ENCODE measurements at regions not wholly inside any gene's neighbourhood (a gene's known extent, or its start where the extent isn't known, plus 50 kb on each side); places are given as distances from the start of the nearest gene placed in this dataset.

DNA sequence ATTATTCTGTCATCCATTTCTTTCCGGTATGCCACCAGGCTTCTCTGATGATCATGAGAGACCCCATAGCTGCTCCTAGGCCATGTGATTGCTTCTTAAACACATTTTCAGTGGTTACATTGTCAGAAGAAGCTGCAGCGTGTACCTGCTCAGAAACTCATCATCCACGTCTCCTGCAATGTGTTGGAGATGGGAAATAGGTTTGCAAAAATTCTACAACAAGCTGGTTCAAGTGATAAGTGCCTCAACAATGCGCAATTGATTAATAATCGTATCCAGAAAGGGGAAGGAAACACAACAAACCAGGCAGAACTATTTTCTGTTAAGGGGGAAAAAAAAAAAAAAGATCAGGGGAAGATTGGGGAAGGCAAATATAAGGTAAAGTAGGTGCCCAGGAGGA lies 75.7 kb upstream of the THUMPD2 start:
- H3K9me3 ChIP-seq, result no peaks in the 10 kb centered on the region
- TF ChIP-seq CTCF (IDR thresholded peaks at IDR 0.05), result no peak
- FAIRE-seq (no peak), DNase-seq (no peak), ATAC-seq (no peak)
- no peaks in the 10 kb centered on the region for H3K4me1 ChIP-seq
- intact Hi-C loops (cut with DNase I), result no loop called here
- no peaks in the 10 kb centered on the region for H3K27me3 ChIP-seq
- H3K4me3 ChIP-seq, result no peak overlapping the region
- no peaks in the 10 kb centered on the region for H3K36me3 ChIP-seq
- 75 to 90% methylated on average over 5 of the region's 5 CpGs for WGBS, 2 donors
- no peak overlapping the region for H3K27ac ChIP-seq

- intact Hi-C loops (cut with DNase I), result no loop called here
- DNase-seq, result no peak
- Histone ChIP-seq H3K9me3 (no peaks in the 10 kb centered on the region), H3K4me3 (no peak overlapping the region), H3K27me3 (no peaks in the 10 kb centered on the region), H3K27ac (no peak overlapping the region), H3K36me3 (no peaks in the 10 kb centered on the region), H3K4me1 (no peaks in the 10 kb centered on the region)
- no peak for FAIRE-seq
- TF ChIP-seq CTCF (IDR thresholded peaks at IDR 0.05), result no peak
- WGBS, 2 donors, result 66 to 85% methylated on average over 1 of the region's 1 CpG
- ATAC-seq, result no peak
Measured at GRCh38 chr2:39852831-39853230, 73.8 kb upstream of the THUMPD2 start.

GRCh38 chr2:39851651-39852110 lies 72.6 kb upstream of the THUMPD2 start:
- Histone ChIP-seq H3K27me3 (no peaks in the 10 kb centered on the region), H3K4me1 (no peaks in the 10 kb centered on the region), H3K9me3 (no peaks in the 10 kb centered on the region), H3K27ac (no peak overlapping the region), H3K36me3 (no peaks in the 10 kb centered on the region), H3K4me3 (no peak overlapping the region)
- WGBS, 2 donors, result 37 to 50% methylated on average over 3 of the region's 3 CpGs
- no peak for TF ChIP-seq CTCF (IDR thresholded peaks at IDR 0.05)
- FAIRE-seq, result no peak
- intact Hi-C loops (cut with DNase I), result no loop called here
- no peak for DNase-seq
- peak in 1 of 4 donors; percentile 54 for ATAC-seq

DNA sequence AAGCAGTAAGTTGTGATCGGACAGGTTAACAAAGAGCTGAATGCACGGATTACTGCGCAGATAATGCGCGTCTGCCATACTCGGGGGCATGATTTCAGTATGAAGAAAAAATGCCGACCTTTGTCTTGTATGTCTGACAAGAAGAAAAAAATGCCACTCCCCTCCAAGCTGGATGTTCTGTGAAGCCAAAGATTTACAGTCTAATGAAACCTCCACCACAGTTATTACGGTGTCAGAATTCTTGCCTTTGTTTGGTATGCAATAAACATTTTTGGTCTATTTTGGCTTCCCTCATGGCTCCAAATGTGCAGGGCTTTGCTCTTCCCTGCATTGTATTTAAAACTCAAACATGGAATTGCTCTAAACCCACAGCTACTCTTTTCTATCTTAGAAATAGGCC lies 72.2 kb upstream of the THUMPD2 start:
- intact Hi-C loops (cut with DNase I), result no loop called here
- no peak for TF ChIP-seq CTCF (IDR thresholded peaks at IDR 0.05)
- FAIRE-seq (no peak), DNase-seq (no peak), ATAC-seq (no peak)
- Histone ChIP-seq H3K4me1 (no peaks in the 10 kb centered on the region), H3K27ac (no peak overlapping the region), H3K36me3 (no peaks in the 10 kb centered on the region), H3K9me3 (no peaks in the 10 kb centered on the region), H3K4me3 (no peak overlapping the region), H3K27me3 (no peaks in the 10 kb centered on the region)
- 75 to 82% methylated on average over 8 of the region's 8 CpGs for WGBS, 2 donors

- ATAC-seq (peak; percentile 40 to 80 (median 78)), FAIRE-seq (no peak)
Measured at GRCh38 chr2:39849982-39850526, 71.0 kb upstream of the THUMPD2 start.

More at GRCh38 chr2:39849982-39850526, 71.0 kb upstream of the THUMPD2 start:
- no peaks in the 10 kb centered on the region for H3K36me3 ChIP-seq
- WGBS, 2 donors, result 26 to 27% methylated on average over 4 of the region's 4 CpGs
- H3K9me3 ChIP-seq, result no peaks in the 10 kb centered on the region
- no peaks in the 10 kb centered on the region for H3K4me1 ChIP-seq
- H3K27ac ChIP-seq, result no peak overlapping the region
- H3K27me3 ChIP-seq, result no peaks in the 10 kb centered on the region
- no peak for TF ChIP-seq CTCF (IDR thresholded peaks at IDR 0.05)
- DNase-seq, result no peak
- no peak overlapping the region for H3K4me3 ChIP-seq
- intact Hi-C loops (cut with DNase I), result no loop called here
